Hematopoietic multipotent progenitor cell treated with erythropoietin and hydrocortisone succinate and interleukin-3 and kit ligand, for 6 days (in vitro differentiated cells): ENCODE measurements at regions not wholly inside any gene's neighbourhood (a gene's known extent, or its start where the extent isn't known, plus 50 kb on each side); places are given as distances from the start of the nearest gene placed in this dataset.
"Not testable (repeated sequence)": the region's sequence is repeated elsewhere in the genome, so short reads cannot be mapped to it uniquely, and the experiment has no call there.

Experiments used
- DNase-seq: peaks from one replicate; pipeline ENCODE4 v3.0.0-alpha.2; 2015

DNA sequence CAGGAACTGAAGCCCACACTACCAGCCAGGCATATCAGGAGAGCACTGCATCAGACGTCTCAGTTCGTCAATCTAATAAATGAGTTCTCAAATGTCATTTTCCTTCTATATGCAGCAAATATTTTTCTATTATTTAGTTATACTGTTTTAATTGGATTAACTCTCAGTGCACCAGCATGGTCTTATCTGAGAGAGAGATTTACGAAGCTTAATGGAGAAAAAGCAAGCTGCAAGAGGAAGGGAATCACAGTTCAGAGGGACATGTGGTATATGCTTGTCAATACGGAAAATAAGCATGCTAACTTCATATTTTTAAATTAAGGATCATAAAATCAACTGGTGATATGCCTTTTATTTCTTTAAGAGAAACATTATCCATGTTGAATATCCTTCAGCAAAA lies 213.1 kb upstream of the NECTIN3 start:
- no peak for DNase-seq

DNA sequence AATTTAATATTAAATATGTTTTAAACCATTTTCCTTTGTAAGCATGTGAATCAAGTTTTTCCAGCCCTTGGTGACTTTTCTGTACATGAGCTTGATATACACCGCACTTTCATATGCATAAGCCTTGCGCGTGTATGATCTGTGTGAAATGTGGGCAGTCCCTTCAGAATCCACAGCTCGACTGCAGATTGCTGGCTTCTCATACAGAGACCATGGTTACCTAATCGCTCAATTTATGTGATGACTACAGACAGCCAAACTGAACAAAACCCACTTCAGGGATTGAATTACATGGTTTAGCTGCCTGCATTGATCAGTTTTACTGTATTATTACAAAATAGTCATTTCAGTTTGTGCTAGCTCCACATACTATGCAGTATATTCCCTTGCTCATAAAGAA lies 212.3 kb upstream of the NECTIN3 start:
- no peak for DNase-seq

DNA sequence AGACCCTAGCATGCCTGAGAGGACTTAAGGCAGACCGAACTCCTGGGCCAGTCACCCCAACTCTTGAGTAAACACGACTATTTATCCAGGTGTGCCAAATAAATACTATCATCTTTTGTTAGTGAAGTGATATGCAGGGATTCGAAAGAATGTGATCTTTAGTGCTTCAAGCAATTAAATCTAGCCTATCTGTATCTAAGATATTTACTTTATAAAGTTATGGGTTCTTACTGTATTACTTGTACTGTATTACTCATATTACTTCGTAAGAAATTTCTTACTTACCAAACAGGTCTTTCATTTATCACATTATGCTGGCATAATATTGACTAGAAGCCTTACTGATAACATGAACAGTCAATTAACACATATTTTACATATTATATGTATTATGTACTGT lies 211.6 kb upstream of the NECTIN3 start:
- DNase-seq = no peak

DNA sequence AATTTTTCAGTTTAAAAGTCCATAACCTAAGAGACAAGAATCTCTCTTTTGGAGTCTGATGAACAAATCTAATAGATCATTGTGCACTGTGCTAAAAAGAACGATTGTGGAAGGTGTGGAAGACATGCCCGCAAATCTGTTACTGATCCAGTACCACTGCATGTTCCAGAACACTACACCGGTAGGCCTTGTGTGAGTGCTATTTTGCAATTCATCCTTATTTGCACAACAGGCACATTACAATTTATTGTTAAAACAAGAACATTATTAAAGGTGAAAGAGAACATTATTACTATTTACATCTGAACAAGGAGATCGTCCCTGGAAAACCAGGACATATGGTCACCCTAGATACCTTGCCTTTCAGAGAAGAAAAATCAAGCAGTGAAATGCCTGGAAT lies 205.7 kb upstream of the NECTIN3 start:
- no peak for DNase-seq

DNA sequence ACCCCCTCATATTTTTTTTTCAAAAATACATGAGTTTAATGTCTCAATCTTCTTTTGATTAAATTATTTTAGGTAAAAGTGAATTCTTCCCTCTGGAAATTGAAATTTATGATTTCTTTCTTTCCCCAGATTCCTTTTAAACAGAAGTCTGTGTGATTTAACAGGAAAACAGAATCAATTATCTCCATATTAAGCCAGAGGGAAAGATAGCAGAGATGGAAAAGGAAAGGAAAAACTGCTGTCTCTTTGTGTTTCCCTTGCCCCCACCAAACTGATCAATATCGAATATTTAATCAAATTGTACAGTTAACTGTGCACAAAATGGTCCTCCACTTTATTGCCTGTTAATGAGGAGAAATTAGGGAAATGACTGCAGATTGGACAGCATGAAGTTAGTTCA lies 203.5 kb upstream of the NECTIN3 start:
- no peak for DNase-seq

DNA sequence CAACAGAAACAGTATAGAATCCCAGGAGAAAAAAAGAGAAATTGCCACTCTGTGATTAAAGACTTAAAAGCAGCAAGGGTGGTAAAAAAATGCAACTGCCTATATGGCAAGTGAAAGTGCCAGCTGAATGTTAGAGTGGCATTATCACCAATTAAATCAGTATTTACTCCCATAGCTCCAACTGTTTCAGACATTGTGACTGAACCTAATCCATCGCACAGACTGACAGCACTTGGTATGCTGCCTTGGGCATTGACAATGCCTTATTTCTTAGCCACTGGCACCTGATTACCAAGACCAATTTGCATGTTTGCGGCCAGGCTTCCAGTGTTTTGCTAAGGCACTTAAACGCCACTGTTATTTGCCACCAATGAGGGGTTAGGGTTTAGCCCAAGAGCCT lies 201.9 kb upstream of the NECTIN3 start:
- no peak for DNase-seq

DNA sequence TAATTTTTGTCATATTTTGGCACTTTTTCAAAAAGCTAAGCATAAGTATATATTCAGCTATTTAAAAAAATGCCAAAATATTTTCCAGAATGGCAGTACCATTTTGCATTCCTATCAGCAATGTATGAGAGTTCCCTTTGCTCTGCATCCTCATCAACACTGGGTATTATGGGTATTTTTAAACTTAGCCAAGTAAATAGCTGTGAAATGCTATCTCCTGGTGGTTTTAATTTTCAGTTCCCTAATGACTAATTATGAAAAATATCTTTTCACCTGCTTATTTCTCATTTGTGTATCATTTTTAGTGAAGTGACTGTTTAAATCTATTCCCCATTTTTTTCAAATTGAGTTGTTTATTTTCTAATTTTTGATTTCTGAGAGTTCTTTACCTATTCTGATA lies 199.7 kb upstream of the NECTIN3 start:
- no peak for DNase-seq

DNA sequence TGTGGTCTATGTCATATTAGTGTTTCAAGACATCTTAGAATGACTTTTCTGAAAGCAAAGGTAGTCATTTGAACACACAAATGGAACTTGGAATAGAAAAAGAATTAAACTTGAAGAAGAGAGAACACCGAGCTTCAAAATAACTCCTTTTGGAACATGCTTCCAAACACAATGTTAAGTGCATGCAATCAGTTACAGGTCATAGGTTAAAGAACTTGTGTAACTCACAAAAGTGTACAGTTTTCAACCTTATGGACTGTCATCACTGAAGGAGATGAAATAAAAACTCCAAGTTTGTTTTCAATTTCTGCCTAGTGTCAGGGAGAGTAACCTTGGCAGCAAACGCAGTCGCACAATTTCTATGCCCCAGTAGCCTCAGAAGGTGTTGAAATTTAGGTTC lies 192.9 kb upstream of the NECTIN3 start:
- DNase-seq = no peak

DNA sequence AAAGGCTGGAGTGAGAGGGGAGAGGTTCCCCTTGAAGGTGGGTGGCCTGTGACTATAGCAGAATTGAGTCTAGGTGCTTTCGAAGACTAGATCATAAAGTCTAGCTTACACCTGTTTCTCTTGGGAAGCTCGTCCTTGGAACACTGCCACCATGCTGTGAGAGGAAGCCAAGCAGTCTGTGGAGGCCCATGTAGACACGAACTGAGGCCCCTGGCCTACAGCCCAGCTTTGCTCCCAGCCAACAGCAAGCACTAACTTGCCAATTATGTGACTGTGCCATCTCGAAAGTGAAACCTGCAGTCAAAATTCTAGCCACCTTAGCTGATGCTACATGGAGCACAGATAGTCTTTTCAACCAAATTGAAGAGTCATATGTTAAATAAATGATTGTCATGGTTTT lies 190.5 kb upstream of the NECTIN3 start:
- DNase-seq = no peak

DNA sequence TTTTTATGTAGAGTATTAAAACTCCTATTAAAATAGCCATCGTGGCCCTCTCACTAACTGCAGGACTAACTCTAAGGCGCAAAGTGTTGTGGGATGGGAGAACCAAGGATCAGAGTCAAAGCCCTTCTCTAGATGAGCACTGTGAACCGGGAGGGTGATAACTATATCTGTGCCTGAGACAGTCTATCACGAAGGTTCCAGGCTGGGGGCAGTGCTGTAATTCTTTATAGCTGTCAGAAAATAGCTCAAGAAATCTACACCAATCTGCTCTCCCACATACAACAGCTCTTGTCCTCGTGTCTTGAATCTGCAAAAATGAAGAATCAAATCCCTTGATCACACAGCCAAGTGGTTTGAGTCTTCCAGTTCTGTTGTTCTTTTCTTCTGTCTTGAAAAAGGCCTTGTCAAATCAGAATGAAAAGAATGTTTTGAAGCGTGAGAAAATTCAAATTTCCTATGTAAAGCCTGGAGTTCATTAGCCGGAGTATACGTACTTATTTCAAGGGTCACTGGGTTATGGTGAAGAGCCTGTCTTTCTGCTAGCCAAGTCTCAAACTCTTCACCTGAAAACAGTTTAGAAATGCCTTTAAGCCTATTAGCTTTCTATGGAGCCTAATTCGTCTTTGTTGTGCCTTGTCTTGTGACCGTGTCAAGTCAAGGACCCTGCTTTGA lies 185.3 kb upstream of the NECTIN3 start:
- no peak for DNase-seq

DNA sequence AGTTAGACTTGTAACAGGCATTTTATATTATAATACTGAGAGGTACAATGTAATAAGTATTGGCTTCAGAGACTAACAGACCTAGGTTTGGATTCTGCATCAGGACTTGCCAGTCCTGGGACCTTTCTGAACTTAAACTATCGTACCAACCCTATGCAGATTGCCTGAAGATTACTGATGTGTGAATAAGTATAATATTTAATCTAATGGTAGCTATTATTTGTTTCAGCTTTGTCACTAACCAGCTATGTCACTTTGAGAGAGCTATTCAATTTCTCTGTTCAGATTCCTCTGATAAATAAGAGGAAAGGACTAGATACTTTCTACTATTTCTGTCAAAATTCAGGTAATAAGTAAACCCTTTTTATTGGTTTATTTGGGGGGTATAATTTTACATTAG lies 184.4 kb upstream of the NECTIN3 start:
- no peak for DNase-seq

DNA sequence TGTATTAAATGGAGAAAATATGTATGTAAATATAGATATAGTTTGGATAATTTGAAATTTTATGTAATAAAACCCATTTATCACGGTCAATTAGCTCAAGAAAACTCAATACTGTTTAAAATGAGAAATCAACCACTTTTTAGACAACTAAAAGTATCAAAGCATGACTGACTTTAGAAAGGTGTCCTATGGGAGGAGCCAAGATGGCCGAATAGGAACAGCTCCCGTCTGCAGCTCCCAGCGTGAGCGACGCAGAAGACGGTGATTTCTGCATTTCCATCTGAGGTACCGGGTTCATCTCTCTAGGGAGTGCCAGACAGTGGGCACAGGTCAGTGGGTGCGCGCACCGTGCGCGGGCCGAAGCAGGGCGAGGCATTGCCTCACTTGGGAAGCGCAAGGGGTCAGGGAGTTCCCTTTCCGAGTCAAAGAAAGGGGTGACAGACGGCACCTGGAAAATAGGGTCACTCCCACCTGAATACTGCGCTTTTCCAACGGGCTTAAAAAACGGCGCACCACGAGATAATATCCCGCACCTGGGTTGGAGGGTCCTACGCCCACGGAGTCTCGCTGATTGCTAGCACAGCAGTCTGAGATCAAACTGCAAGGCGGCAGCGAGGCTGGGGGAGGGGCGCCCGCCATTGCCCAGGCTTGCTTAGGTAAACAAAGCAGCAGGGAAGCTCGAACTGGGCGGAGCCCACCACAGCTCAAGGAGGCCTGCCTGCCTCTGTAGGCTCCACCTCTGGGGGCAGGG lies 182.8 kb upstream of the NECTIN3 start:
- DNase-seq = not testable (repeated sequence)

DNA sequence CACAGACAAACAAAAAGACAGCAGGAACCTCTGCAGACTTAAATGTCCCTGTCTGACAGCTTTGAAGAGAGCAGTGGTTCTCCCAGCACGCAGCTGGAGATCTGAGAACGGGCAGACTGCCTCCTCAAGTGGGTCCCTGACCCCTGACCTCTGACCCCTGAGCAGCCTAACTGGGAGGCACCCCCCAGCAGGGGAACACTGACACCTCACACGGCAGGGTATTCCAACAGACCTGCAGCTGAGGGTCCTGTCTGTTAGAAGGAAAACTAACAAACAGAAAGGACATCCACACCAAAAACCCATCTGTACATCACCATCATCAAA lies 182.3 kb upstream of the NECTIN3 start:
- not testable (repeated sequence) for DNase-seq

DNA sequence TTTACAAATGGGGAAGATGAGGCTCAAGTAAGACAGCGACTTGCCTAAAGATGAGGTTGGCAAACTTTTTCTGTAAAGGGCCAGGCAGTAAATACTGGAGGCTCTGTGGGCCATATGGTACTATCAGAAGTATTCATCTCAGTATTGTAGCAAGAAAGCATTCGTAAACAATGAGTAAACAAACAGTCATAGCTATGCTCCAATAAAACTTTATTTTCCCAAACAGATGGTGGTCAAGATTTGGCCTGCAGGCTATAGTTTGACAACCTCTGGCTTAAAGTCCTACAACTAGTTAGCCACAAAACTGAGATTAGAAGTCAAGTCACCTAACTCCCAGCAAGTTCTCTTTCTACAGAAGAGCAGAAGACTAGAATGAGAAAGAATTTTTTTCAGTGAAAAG lies 177.0 kb upstream of the NECTIN3 start:
- DNase-seq = no peak

DNA sequence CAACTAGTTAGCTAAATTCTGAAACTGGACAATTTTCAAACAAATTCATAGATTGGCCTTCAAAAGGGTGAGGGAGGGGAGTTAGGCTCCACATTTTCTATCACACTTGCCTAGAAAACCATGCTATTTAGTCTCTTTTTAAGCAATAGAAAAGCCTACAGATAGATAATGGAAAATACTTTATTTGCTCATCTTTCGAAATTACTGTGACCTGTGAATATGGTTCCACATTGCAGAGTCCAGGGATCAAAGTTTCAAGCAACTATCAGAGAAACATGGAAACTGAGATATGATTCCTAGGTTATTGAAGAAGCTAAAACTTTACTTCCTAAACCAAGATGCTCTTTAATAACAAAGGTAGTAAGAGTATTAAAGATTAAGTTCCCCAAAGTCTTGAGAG lies 176.6 kb upstream of the NECTIN3 start:
- no peak for DNase-seq

DNA sequence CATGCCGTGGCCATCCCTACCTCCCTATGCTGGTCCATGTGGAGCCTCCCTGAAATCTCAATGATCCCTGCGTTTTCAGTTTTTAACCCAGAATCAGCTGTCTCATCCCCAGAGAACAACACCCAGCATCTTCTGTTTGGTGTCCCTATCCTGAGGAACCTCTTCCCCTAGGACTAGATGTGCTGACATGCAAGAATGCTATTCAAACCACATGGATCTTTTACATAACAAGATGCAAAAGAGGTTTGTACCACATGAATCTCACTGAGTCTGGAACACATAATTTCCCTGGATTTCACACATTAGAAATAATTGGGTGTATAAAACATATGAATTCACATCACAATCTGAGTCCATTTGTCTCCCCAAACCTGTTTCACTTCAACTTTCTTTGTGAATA lies 174.6 kb upstream of the NECTIN3 start:
- no peak for DNase-seq

DNA sequence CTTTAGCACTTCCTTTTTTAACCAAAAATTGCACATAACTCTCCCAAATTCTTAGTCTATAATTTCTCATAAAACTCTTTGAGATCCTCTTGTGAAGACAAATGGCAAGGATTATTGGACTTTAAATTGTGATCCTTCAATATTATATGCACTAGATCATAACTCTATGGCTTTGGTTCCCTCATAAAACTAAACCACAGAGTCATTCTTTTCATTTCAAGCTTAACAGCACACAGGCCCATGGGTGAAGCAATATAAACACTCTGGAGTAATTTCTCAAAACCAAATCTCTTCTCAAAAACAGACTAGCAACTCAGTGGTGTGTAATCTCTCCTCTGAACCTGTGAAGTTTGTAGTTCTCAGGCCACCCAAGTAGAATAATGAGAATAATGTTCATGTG lies 171.0 kb upstream of the NECTIN3 start:
- DNase-seq = no peak

DNA sequence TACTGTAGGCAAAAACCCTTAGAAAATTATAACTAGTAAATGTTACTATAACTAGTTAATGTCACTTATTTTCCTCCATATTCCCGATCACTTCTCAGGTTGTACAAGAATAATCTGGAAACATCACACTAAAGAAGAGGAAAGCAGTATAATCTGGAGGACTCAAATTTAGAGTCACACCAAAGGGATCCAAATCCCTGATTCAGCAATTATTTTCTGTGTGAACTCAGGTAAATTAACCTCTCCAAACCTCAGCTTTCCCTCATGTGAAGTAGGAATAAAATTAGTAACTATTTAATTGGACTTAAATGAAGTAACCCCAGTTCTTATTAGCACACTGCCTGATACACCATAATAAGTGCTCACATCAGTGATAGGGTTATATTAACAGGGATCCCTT lies 170.1 kb upstream of the NECTIN3 start:
- no peak for DNase-seq

DNA sequence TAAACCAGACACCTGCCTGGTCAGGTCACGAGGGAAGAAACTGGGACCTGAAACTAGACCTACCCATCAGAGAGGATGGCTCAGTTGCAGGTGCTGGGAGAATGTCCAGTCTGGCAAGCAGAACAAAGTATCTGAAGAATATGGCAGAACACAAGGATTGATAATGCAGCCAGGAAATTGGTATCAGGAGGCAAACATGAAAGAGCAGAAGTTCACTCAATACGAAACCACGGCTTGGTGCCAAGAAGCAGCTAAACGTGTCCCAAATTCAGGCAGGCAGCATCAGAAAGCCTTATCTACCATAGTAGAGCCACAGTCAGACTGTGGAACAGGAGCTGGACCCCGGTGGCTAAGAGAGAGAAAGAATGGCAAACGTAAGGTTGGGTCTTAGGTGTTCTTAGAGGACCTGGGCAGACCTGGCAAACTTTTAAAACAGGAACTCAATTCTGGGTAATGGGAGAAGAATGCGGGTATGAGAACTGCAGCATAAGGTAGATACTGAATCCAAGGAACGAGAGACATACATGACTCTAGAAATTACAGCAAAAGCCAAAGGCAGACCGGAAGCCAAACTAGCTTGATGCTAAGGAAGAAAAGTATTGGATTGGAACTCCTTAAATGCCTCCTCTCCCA lies 169.0 kb upstream of the NECTIN3 start:
- DNase-seq = no peak

DNA sequence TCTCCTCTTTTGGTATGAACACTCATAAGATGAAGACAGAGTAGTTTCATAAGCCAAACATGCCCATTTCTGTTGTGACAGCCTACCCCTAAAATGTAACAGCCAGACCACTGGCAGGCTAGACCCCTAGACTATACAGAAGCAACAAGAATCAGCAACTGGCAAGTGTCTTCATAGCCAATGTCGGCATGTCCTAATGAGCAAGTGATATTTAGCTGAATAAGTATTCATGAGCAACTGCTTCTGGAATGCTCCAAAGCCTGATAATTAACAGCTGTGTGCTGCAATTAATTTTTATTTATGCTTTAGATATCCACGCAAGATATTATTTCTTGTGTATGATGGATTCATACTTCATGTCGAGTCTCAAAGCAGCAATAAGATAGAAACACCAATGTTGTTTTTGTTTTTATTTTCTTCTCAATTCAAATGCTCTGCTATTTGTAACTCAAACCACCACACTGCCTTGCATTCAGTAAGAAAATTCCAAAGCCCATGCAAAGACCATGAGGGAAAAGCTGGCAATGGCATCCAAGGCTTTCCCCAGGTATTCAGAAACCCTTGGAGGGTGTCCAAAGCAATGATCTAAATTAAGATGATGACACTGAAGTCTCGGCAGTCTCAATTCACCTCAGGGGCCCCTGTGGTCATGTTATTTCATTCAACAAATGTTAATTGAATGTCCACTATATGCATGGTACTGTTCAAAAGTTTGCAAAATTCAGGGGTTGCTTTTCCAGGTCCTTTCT lies 167.7 kb upstream of the NECTIN3 start:
- no peak for DNase-seq

DNA sequence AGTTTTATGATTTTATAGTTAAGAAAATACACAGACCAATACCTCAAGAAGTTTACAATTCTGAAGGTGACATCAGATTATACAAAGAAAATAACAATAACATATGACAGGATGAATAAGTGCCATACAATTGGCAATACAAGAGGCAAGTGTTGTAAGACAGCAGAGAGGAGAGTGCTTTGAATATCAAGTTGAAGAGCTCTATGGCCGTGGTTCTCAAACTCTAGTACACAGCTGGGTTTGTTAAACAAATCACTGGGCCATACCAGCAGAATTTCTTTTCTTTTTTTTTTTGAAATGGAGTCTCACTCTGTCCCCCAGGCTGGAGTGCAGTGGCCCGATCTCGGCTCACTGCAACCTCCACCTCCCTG lies 167.1 kb upstream of the NECTIN3 start:
- no peak for DNase-seq

DNA sequence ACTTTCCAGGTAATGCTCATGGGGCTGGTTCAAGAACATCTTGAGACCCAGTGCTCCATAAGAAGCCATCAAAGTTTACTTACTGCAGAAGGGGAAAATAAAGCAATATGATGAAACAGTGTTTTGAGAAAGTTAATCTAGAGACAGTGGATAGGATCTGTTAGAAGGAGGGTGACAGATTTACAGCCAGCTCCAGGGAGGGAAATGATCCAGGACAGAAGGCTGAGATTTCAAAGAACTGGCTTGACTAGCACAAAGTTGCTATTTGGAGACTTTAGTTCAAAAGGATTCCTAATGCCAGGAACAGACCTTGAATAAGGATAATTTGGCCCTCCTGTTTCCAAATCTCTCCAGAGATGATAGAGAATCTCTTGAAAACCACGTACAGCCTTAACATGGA lies 166.5 kb upstream of the NECTIN3 start:
- DNase-seq = no peak

DNA sequence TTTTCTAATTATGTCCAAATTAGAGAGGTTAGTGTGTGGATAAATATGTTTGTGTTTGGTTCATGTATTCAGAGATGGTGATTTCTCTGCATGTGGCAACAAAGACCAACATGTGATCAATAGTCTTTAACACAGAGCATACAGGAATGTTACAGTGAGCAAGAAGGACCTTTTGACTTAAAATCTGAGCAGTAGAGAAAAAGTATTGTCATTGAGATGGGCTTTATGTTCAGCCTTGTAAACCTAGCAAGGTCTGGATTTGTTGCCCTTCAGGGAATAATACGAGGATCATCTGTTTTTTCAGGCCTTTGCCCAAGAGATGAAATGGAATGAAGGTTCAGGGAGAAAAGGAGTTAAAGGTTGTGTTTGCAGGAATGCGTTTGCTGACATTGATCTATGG lies 161.8 kb upstream of the NECTIN3 start:
- DNase-seq = no peak

DNA sequence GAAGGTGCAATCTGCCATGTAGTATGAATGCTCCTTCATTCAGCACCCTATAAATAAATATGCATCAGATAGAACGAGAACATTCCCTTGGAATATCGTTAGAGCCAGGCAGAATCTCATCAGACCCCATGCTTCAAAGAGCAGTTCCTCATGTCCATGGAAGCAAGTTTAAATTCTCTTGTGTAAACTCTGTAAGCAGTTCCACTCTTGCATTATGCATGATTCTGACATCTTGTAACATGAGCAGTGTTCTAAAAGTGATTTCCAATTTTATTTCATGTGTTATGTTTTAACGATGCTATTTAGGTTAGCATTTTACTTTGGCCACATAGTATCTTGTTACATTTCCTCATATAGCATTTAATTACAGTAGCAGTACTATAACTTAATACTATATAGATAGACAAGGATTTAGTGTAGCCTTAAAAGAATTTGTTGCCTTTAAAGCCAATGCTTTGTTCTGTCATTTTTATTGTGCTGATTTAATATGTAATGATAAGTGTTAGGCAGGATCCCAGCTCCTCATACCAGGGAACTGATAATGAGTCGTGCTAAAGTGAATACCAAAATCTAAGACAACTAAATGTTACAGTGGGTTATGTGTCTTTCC lies 161.2 kb upstream of the NECTIN3 start:
- DNase-seq = no peak
